Lower leg skin (tissue), 4 donors: ENCODE measurements at regions not wholly inside any gene's neighbourhood (a gene's known extent, or its start where the extent isn't known, plus 50 kb on each side); places are given as distances from the start of the nearest gene placed in this dataset.

ENCODE experiments used
- DNase-seq, 2 donors: peaks; one replicate each; pipeline ENCODE4 v3.0.0-alpha.2; 2019; ENCODE audit warnings: low spot score in 2 of 2
- H3K4me3 ChIP-seq: fragments of 200-600 bp; sonication (generic); 2 replicates; pipeline ENCODE4 v1.5.1; 2017; ENCODE audit warnings: mild to moderate bottlenecking, low read depth; ENCODE audit not compliant: poor library complexity, severe bottlenecking
- CTCF ChIP-seq, 3 donors: fragments of 450-650 bp; IDR thresholded peaks; one replicate each; pipeline ENCODE4 v1.5.1; 2016; ENCODE audit warnings: antibody characterized with exemption in 3 of 3, mild to moderate bottlenecking in 3 of 3, moderate library complexity in 2 of 3
- POLR2A ChIP-seq, 2 donors: fragments of 450-650 bp; IDR thresholded peaks; one replicate each; pipeline ENCODE4 v1.6.1; 2016 to 2017; ENCODE audit warnings: antibody characterized with exemption in 2 of 2, mild to moderate bottlenecking in 1 of 2, moderate library complexity in 1 of 2
- WGBS, 2 donors: methylation state at CpG; one replicate each; pipeline ENCODE4 v1.1.5; 2018; 5-methylcytosine and 5-hydroxymethylcytosine counted together
- intact Hi-C: fragments of 100-400 bp; cut with DNase I; formaldehyde crosslinking; loops from one replicate; pipeline ENCODE4 v1.15.0; 2023; ENCODE audit warnings: low total_unique reads

- TF ChIP-seq POLR2A (IDR thresholded peaks at IDR 0.05): no peak
- TF ChIP-seq CTCF (IDR thresholded peaks at IDR 0.05): no peak
- no peak for DNase-seq
- intact Hi-C loops: no loop called here
- no peak overlapping the region for H3K4me3 ChIP-seq
- 94 to 97% methylated on average over 4 of the region's 4 CpGs for WGBS, 2 donors
These were observed 112.2 kb upstream of the SHB start for GRCh38 chr9:38181232-38181631.

GRCh38 chr9:38180656-38181055 lies 111.6 kb upstream of the SHB start:
- no peak for DNase-seq
- 76 to 89% methylated on average over 3 of the region's 3 CpGs for whole genome bisulfite sequencing, 2 donors
- no peak overlapping the region for H3K4me3 ChIP-seq
- TF ChIP-seq CTCF (IDR thresholded peaks at IDR 0.05) (no peak), POLR2A (IDR thresholded peaks at IDR 0.05) (no peak)
- intact Hi-C loops: no loop called here

- intact Hi-C loops: no loop called here
- DNase-seq: no peak
- no peak for TF ChIP-seq POLR2A (IDR thresholded peaks at IDR 0.05)
- no peak for TF ChIP-seq CTCF (IDR thresholded peaks at IDR 0.05)
- 90 to 93% methylated on average over 3 of the region's 3 CpGs for WGBS, 2 donors
- no peak overlapping the region for H3K4me3 ChIP-seq
These were observed 110.9 kb upstream of the SHB start for GRCh38 chr9:38179965-38180364.

- 40 to 61% methylated on average over 1 of the region's 1 CpG for WGBS, 2 donors
These were observed 109.2 kb upstream of the SHB start for GRCh38 chr9:38178237-38178636.

GRCh38 chr9:38177680-38178079 lies 108.7 kb upstream of the SHB start:
- peak in 1 of 2 donors; percentile 37 for DNase-seq
- 88 to 90% methylated on average over 4 of the region's 4 CpGs for WGBS, 2 donors
- intact Hi-C loops: no loop called here
- no peak overlapping the region for H3K4me3 ChIP-seq
- TF ChIP-seq POLR2A (IDR thresholded peaks at IDR 0.05) (no peak), CTCF (IDR thresholded peaks at IDR 0.05) (no peak)

More at GRCh38 chr9:38178237-38178636, 109.2 kb upstream of the SHB start:
- no peak for DNase-seq
- no peak overlapping the region for H3K4me3 ChIP-seq
- intact Hi-C loops: no loop called here
- TF ChIP-seq POLR2A (IDR thresholded peaks at IDR 0.05) (no peak), CTCF (IDR thresholded peaks at IDR 0.05) (no peak)

- intact Hi-C loops: no loop called here
- no peak overlapping the region for H3K4me3 ChIP-seq
- 80 to 87% methylated on average over 1 of the region's 1 CpG for WGBS, 2 donors
- no peak for DNase-seq
- no peak for TF ChIP-seq CTCF (IDR thresholded peaks at IDR 0.05)
- no peak for TF ChIP-seq POLR2A (IDR thresholded peaks at IDR 0.05)
These were observed 107.2 kb upstream of the SHB start for GRCh38 chr9:38176251-38176650.
